Progenitor cell of endocrine pancreas (in vitro differentiated cells): ENCODE measurements at regions not wholly inside any gene's neighbourhood (a gene's known extent, or its start where the extent isn't known, plus 50 kb on each side); places are given as distances from the start of the nearest gene placed in this dataset.
A peak's percentile ranks its signal among the peaks of the same experiment; 100 is the strongest.
"Not testable (repeated sequence)": the region's sequence is repeated elsewhere in the genome, so short reads cannot be mapped to it uniquely, and the experiment has no call there.

Source experiments
- DNase-seq: peaks from one replicate; pipeline ENCODE4 v3.0.0; 2021; ENCODE audit warnings: low spot score; ENCODE audit not compliant: unreplicated experiment
- H3K27ac Mint-ChIP-seq: 2 replicates; pipeline ENCODE4 v1.8.0; 2021; ENCODE audit warnings: mild to moderate bottlenecking, moderate library complexity, mixed read lengths
- H3K27me3 Mint-ChIP-seq: 2 replicates; pipeline ENCODE4 v1.8.0; 2021; ENCODE audit warnings: mixed read lengths
- H3K36me3 Mint-ChIP-seq: 2 replicates; pipeline ENCODE4 v1.8.0; 2022; ENCODE audit warnings: mixed read lengths; ENCODE audit not compliant: insufficient read depth
- H3K4me1 Mint-ChIP-seq: 2 replicates; pipeline ENCODE4 v1.8.0; 2021; ENCODE audit warnings: low read depth, mixed read lengths
- H3K4me3 Mint-ChIP-seq: 2 replicates; pipeline ENCODE4 v1.8.0; 2021; ENCODE audit warnings: low read depth, mild to moderate bottlenecking, moderate library complexity, mixed read lengths
- H3K9me3 Mint-ChIP-seq: 2 replicates; pipeline ENCODE4 v1.8.0; 2021; ENCODE audit warnings: low read depth, mixed read lengths
- CTCF ChIP-seq: fragments of 200-600 bp; sonication (generic); IDR thresholded peaks from one replicate; pipeline ENCODE4 v1.5.0; 2021; ENCODE audit warnings: antibody characterized with exemption, mild to moderate bottlenecking; ENCODE audit not compliant: unreplicated experiment

GRCh38 chr6:115060581-115060980, 717.8 kb upstream of the HS3ST5 start:
- TF ChIP-seq CTCF: no peak
- no peak for DNase-seq
- peaks cover 1% of the 10 kb centered on the region for H3K36me3 Mint-ChIP-seq
- H3K4me3 Mint-ChIP-seq: no peak overlapping the region
- no peak overlapping the region for H3K27ac Mint-ChIP-seq
- H3K9me3 Mint-ChIP-seq: peaks cover 3% of the 10 kb centered on the region
- H3K27me3 Mint-ChIP-seq: no peaks in the 10 kb centered on the region
- peaks cover 21% of the 10 kb centered on the region for H3K4me1 Mint-ChIP-seq

- Mint-ChIP-seq H3K27ac (peak overlapping the region; percentile 26), H3K36me3 (peaks cover 1% of the 10 kb centered on the region), H3K27me3 (no peaks in the 10 kb centered on the region), H3K9me3 (peaks cover 3% of the 10 kb centered on the region), H3K4me3 (no peak overlapping the region), H3K4me1 (peaks cover 26% of the 10 kb centered on the region)
- no peak for DNase-seq
- no peak for TF ChIP-seq CTCF
Observed at GRCh38 chr6:115058414-115059211, 715.8 kb upstream of the HS3ST5 start.

- H3K4me3 Mint-ChIP-seq: no peak overlapping the region
Observed at GRCh38 chr6:115055579-115055978, 712.8 kb upstream of the HS3ST5 start.

GRCh38 chr6:115054242-115054641, 711.4 kb upstream of the HS3ST5 start:
- H3K27me3 Mint-ChIP-seq, H3K9me3 Mint-ChIP-seq, H3K4me3 Mint-ChIP-seq, DNase-seq, H3K36me3 Mint-ChIP-seq: not testable (repeated sequence)
- Mint-ChIP-seq H3K4me1 (peaks cover 28% of the 10 kb centered on the region), H3K27ac (peak overlapping the region; percentile 81)

More at GRCh38 chr6:115055579-115055978, 712.8 kb upstream of the HS3ST5 start:
- DNase-seq: no peak
- TF ChIP-seq CTCF: no peak
- Mint-ChIP-seq H3K36me3 (peaks cover 1% of the 10 kb centered on the region), H3K27me3 (no peaks in the 10 kb centered on the region), H3K9me3 (peaks cover 7% of the 10 kb centered on the region), H3K4me1 (peaks cover 31% of the 10 kb centered on the region), H3K27ac (peak overlapping the region; percentile 53)

- Mint-ChIP-seq H3K9me3 (peaks cover 7% of the 10 kb centered on the region), H3K36me3 (peaks cover 1% of the 10 kb centered on the region), H3K4me1 (peaks cover 26% of the 10 kb centered on the region)
Observed at GRCh38 chr6:115053169-115053860, 710.5 kb upstream of the HS3ST5 start.

More at GRCh38 chr6:115053169-115053860, 710.5 kb upstream of the HS3ST5 start:
- H3K27ac Mint-ChIP-seq: peak overlapping the region; percentile 66
- no peak for DNase-seq
- H3K4me3 Mint-ChIP-seq: no peak overlapping the region
- no peak for TF ChIP-seq CTCF
- no peaks in the 10 kb centered on the region for H3K27me3 Mint-ChIP-seq
